AG09309 (cell line): ENCODE measurements at regions not wholly inside any gene's neighbourhood (a gene's known extent, or its start where the extent isn't known, plus 50 kb on each side); places are given as distances from the start of the nearest gene placed in this dataset.

Source experiments
- DNase-seq: peaks from one replicate; pipeline ENCODE4 v3.0.0-alpha.2; 2010; ENCODE audit warnings: low read depth
- H3K4me3 ChIP-seq: 2 replicates; pipeline ENCODE4 v1.5.1; 2011; ENCODE audit warnings: mild to moderate bottlenecking, low read depth, low read length, moderate library complexity; ENCODE audit not compliant: control insufficient read depth
- TF ChIP-seq, protein P1 (sequence below): IDR thresholded peaks from 2 replicates; pipeline ENCODE4 v1.5.1; 2011; ENCODE audit warnings: mild to moderate bottlenecking, low read depth, low read length, inconsistent platforms; ENCODE audit not compliant: insufficient read depth, control insufficient read depth; ENCODE audit errors: missing control alignments

- DNase-seq, result no peak
- TF ChIP-seq, protein P1, sequence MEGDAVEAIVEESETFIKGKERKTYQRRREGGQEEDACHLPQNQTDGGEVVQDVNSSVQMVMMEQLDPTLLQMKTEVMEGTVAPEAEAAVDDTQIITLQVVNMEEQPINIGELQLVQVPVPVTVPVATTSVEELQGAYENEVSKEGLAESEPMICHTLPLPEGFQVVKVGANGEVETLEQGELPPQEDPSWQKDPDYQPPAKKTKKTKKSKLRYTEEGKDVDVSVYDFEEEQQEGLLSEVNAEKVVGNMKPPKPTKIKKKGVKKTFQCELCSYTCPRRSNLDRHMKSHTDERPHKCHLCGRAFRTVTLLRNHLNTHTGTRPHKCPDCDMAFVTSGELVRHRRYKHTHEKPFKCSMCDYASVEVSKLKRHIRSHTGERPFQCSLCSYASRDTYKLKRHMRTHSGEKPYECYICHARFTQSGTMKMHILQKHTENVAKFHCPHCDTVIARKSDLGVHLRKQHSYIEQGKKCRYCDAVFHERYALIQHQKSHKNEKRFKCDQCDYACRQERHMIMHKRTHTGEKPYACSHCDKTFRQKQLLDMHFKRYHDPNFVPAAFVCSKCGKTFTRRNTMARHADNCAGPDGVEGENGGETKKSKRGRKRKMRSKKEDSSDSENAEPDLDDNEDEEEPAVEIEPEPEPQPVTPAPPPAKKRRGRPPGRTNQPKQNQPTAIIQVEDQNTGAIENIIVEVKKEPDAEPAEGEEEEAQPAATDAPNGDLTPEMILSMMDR, result no peak
Observed at GRCh38 chr1:229207916-229208315, 63.0 kb upstream of the RAB4A start.

GRCh38 chr1:229208481-229208880 is 62.4 kb upstream of the RAB4A start:
- DNase-seq, result no peak
- no peak overlapping the region for H3K4me3 ChIP-seq
- TF ChIP-seq, protein P1, result no peak

More at GRCh38 chr1:229207916-229208315, 63.0 kb upstream of the RAB4A start:
- no peak overlapping the region for H3K4me3 ChIP-seq

DNA sequence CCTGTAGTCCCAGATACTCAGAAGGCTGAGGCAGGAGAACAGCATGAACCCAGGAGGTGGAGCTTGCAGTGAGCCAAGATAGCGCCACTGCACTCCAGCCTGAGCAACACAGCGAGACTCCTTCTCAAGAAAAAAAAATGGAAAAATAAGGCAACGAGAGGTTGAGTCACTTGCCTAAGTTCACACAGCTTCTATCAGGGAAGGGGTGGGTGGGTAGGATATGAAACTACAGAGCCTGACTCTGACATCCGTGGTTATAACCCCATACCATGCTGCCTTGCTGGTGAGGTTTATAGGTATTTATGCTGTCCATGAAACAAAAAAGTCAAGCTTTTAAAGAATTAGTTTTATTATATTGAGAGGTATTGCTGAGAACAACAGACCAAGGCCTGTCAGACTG is 61.5 kb upstream of the RAB4A start:
- no peak overlapping the region for H3K4me3 ChIP-seq
- TF ChIP-seq, protein P1, result no peak
- no peak for DNase-seq

- H3K4me3 ChIP-seq, result no peak overlapping the region
- TF ChIP-seq, protein P1, result no peak
- DNase-seq, result peak; percentile 42
Observed at GRCh38 chr1:229209816-229210215, 61.1 kb upstream of the RAB4A start.

DNA sequence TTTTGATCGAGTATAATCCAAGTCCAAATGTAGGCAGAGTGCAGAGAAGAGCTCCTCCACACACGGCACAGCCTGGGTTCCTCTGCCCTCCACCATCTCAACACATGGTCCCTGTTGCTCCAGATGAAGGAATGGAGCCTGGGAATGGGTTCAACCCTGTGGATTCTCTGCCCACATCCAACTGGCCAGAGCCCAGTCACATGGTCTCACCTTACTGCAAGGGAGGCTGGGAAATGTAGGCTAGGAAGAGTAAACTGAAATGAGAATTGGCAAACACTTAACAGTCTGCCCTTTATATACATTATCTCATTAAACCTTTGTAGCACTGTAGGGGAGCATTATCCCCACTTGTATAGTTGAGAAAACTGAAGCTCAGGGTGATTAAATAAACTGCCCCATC is 60.1 kb upstream of the RAB4A start:
- no peak for DNase-seq
- no peak overlapping the region for H3K4me3 ChIP-seq
- TF ChIP-seq, protein P1, result no peak

DNA sequence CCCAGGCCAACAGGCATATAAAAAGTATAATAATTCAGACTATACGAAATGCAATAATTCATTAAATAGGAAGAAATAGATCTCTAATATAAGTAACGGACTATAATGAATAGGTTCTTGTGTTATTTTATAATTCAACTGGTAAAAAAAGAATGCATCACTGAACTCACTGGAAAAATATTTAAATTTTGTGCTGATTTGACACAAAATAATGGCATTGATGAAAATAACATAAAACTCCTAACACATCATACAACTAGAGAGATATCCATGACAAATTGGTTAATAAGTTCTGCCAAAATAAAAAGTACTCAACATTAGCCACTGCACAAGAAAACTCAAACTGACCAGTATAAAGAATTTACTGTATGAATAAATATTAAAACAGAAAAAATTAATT is 57.1 kb upstream of the RAB4A start:
- no peak for DNase-seq
- no peak overlapping the region for H3K4me3 ChIP-seq
- TF ChIP-seq, protein P1, result no peak

DNA sequence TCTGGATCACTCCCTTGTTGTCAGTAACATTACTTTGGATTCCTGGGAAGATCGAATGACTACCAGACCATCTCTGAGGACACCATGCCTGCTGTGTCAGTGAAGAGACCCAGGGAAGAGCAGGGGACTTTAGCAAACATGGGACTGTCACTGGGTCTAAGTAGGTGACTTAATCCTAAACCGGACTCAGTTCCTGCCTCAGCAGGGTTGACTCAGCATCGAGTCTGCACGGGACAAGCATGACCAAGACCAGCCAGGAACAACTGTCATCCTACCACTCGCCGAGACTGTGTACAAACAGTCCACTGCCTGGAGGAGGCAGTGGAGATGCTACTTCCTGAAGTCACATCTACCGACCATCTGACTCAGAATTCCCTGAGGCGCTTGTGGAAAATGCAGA is 53.2 kb upstream of the RAB4A start:
- TF ChIP-seq, protein P1, result no peak
- DNase-seq, result no peak
- H3K4me3 ChIP-seq, result no peak overlapping the region
